GM18870 (cell line): ENCODE measurements at regions not wholly inside any gene's neighbourhood (a gene's known extent, or its start where the extent isn't known, plus 50 kb on each side); places are given as distances from the start of the nearest gene placed in this dataset.

Experiments
- ATAC-seq: cut with Tn5 transposase; IDR thresholded peaks from one replicate; pipeline ENCODE4 v1.9.1; 2021; ENCODE audit warnings: moderate library complexity; ENCODE audit not compliant: unreplicated experiment

- ATAC-seq, result no peak
Observed at GRCh38 chr5:8752595-8752994, 793.3 kb downstream of the SEMA5A start.

- ATAC-seq, result peak; percentile 57
Observed at GRCh38 chr5:8756498-8757084, 789.3 kb downstream of the SEMA5A start.

- no peak for ATAC-seq
Observed at GRCh38 chr5:8765886-8766285, 780.0 kb downstream of the SEMA5A start.

- no peak for ATAC-seq
Observed at GRCh38 chr5:8766448-8766847, 779.4 kb downstream of the SEMA5A start.

- ATAC-seq, result no peak
Observed at GRCh38 chr5:8767111-8767510, 778.8 kb downstream of the SEMA5A start.

- ATAC-seq, result no peak
Observed at GRCh38 chr5:8767746-8768145, 778.1 kb downstream of the SEMA5A start.

GRCh38 chr5:8769631-8770030 lies 776.2 kb downstream of the SEMA5A start:
- no peak for ATAC-seq

- ATAC-seq, result no peak
Observed at GRCh38 chr5:8770431-8770830, 775.4 kb downstream of the SEMA5A start.

- ATAC-seq, result no peak
Observed at GRCh38 chr5:8773046-8773615, 772.7 kb downstream of the SEMA5A start.

- ATAC-seq, result no peak
Observed at GRCh38 chr5:8784692-8785091, 761.2 kb downstream of the SEMA5A start.

- no peak for ATAC-seq
Observed at GRCh38 chr5:8788246-8788645, 757.6 kb downstream of the SEMA5A start.

- no peak for ATAC-seq
Observed at GRCh38 chr5:8805653-8806052, 740.2 kb downstream of the SEMA5A start.

GRCh38 chr5:8807636-8808035 lies 738.2 kb downstream of the SEMA5A start:
- ATAC-seq, result no peak

- no peak for ATAC-seq
Observed at GRCh38 chr5:8811581-8811980, 734.3 kb downstream of the SEMA5A start.

GRCh38 chr5:8813180-8813579 lies 732.7 kb downstream of the SEMA5A start:
- no peak for ATAC-seq

GRCh38 chr5:8814105-8814504 lies 731.8 kb downstream of the SEMA5A start:
- no peak for ATAC-seq

GRCh38 chr5:8824371-8824770 lies 721.5 kb downstream of the SEMA5A start:
- ATAC-seq, result no peak

- no peak for ATAC-seq
Observed at GRCh38 chr5:8825139-8825757, 720.6 kb downstream of the SEMA5A start.

- ATAC-seq, result no peak
Observed at GRCh38 chr5:8826508-8826907, 719.4 kb downstream of the SEMA5A start.

GRCh38 chr5:8827696-8828095 lies 718.2 kb downstream of the SEMA5A start:
- ATAC-seq, result no peak

- no peak for ATAC-seq
Observed at GRCh38 chr5:8828596-8829322, 717.1 kb downstream of the SEMA5A start.
